Subcutaneous abdominal adipose tissue (tissue), 5 donors: ENCODE measurements at regions not wholly inside any gene's neighbourhood (a gene's known extent, or its start where the extent isn't known, plus 50 kb on each side); places are given as distances from the start of the nearest gene placed in this dataset.

Experiments
- H3K27ac ChIP-seq: one replicate; pipeline ENCODE4 v1.7.0; 2013; ENCODE audit warnings: low read depth, mild to moderate bottlenecking, inconsistent platforms, low read length, moderate library complexity
- H3K27me3 ChIP-seq, 5 donors: one replicate each; pipeline ENCODE4 v1.7.0; 2013; ENCODE audit warnings: low read length in 5 of 5, inconsistent platforms in 1 of 5; ENCODE audit not compliant: control insufficient read depth in 5 of 5, insufficient read depth in 4 of 5
- H3K36me3 ChIP-seq, 5 donors: one replicate each; pipeline ENCODE4 v1.7.0; 2013; ENCODE audit warnings: low read length in 5 of 5; ENCODE audit not compliant: control insufficient read depth in 5 of 5, insufficient read depth in 5 of 5
- H3K4me1 ChIP-seq, 5 donors: one replicate each; pipeline ENCODE4 v1.7.0; 2013; ENCODE audit warnings: low read length in 5 of 5, mild to moderate bottlenecking in 3 of 5, moderate library complexity in 1 of 5; ENCODE audit not compliant: control insufficient read depth in 5 of 5, insufficient read depth in 5 of 5
- H3K4me3 ChIP-seq, 5 donors: one replicate each; pipeline ENCODE4 v1.7.0; 2013; ENCODE audit warnings: low read length in 5 of 5, low read depth in 1 of 5
- H3K9ac ChIP-seq, 5 donors: one replicate each; pipeline ENCODE4 v1.7.0; 2013; ENCODE audit warnings: low read length in 5 of 5, mild to moderate bottlenecking in 4 of 5, moderate library complexity in 3 of 5
- H3K9me3 ChIP-seq, 5 donors: one replicate each; pipeline ENCODE4 v1.7.0; 2013; ENCODE audit warnings: low read length in 5 of 5; ENCODE audit not compliant: control insufficient read depth in 5 of 5
- donor health status: healthy.
- donor health status: healthy.
- donor health status: healthy.
- donor health status: healthy.
- donor health status: healthy.

DNA sequence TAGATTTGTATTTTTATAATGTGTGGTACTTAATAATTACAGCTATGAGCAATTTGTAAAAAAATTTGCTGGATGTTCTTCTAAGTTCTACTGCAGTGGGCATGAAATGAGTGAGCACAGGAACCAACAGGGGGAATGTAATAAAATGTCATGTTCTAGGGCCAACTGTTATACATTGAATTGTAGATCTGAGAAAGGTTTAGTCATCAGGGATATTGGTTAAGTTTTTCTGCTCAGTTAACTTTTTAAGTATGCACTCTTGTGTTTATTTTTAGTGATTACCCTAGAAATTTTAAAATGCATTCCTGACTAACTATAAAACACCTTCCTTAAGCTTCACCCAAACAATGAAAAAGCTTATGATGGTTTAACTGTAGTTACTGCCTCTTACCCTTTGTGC, 101.8 kb downstream of the CAND1 start:
- Histone ChIP-seq H3K9me3 (no peaks in the 10 kb centered on the region), H3K27ac (no peak overlapping the region), H3K4me1 (no peaks in the 10 kb centered on the region), H3K9ac (no peak overlapping the region), H3K27me3 (no peaks in the 10 kb centered on the region), H3K4me3 (no peak overlapping the region), H3K36me3 (no peaks in the 10 kb centered on the region)

DNA sequence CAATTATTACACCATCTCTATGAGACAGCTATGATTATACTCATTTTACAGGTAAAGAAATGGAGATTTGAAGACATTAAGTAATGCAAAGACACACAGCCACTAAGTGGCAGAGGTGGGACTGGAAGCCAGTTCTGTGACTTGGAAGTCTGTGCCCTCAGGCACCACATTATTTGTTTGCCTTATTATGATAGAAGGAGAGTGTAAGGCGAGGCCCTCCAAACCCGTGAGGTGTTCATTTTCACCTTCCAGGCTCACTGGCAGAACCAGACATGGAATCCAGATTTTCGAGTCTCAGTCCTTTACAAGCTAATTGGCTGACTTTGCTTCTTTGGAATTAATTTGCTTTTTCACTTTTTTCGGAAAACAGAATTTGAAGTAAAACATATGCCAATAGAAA, 107.9 kb downstream of the CAND1 start:
- Histone ChIP-seq H3K36me3 (no peaks in the 10 kb centered on the region), H3K4me3 (no peak overlapping the region), H3K4me1 (no peaks in the 10 kb centered on the region), H3K9ac (no peak overlapping the region), H3K27me3 (no peaks in the 10 kb centered on the region), H3K27ac (no peak overlapping the region), H3K9me3 (peaks cover 0 to 4% (median 0%) of the 10 kb centered on the region in 5 donors)

DNA sequence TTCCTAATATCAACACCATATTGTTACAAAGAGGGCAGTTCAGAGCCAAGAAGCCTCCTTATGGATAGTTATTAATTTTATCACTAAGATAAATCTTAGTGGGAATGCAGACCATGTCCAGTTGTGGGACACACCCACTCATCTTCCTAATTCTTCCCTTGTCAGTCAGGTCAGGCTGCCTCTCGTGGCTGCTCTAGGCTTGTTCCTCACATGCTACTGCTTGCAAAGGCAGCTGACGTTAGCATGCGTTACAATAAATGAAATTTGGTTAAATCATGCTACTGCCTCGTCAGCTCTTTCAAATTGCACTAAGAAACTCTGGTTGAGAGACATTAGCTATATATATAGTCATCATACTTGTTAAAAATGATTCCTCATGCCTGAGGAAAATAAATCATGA, 108.4 kb downstream of the CAND1 start:
- Histone ChIP-seq H3K9ac (no peak overlapping the region), H3K4me3 (no peak overlapping the region), H3K27me3 (no peaks in the 10 kb centered on the region), H3K9me3 (peaks cover 0 to 4% (median 0%) of the 10 kb centered on the region in 5 donors), H3K36me3 (no peaks in the 10 kb centered on the region), H3K4me1 (no peaks in the 10 kb centered on the region), H3K27ac (no peak overlapping the region)

GRCh38 chr12:67382241-67382871, 113.2 kb downstream of the CAND1 start:
- Histone ChIP-seq H3K27ac (no peak overlapping the region), H3K9me3 (peaks cover 0 to 4% (median 0%) of the 10 kb centered on the region in 5 donors), H3K4me1 (no peaks in the 10 kb centered on the region), H3K27me3 (no peaks in the 10 kb centered on the region), H3K36me3 (no peaks in the 10 kb centered on the region), H3K9ac (no peak overlapping the region), H3K4me3 (no peak overlapping the region)

- H3K27ac ChIP-seq: no peak overlapping the region
- H3K27me3 ChIP-seq: no peaks in the 10 kb centered on the region
- no peaks in the 10 kb centered on the region for H3K9me3 ChIP-seq
- no peak overlapping the region for H3K9ac ChIP-seq
- no peak overlapping the region for H3K4me3 ChIP-seq
- peaks cover 0 to 8% (median 0%) of the 10 kb centered on the region in 5 donors for H3K4me1 ChIP-seq
- no peaks in the 10 kb centered on the region for H3K36me3 ChIP-seq
Measured at GRCh38 chr12:67386869-67387565, 117.9 kb downstream of the CAND1 start.

GRCh38 chr12:67388331-67389138, 119.4 kb downstream of the CAND1 start:
- Histone ChIP-seq H3K27ac (no peak overlapping the region), H3K4me1 (peaks cover 0 to 8% (median 0%) of the 10 kb centered on the region in 5 donors), H3K9me3 (no peaks in the 10 kb centered on the region), H3K27me3 (no peaks in the 10 kb centered on the region), H3K36me3 (no peaks in the 10 kb centered on the region), H3K9ac (no peak overlapping the region), H3K4me3 (no peak overlapping the region)

DNA sequence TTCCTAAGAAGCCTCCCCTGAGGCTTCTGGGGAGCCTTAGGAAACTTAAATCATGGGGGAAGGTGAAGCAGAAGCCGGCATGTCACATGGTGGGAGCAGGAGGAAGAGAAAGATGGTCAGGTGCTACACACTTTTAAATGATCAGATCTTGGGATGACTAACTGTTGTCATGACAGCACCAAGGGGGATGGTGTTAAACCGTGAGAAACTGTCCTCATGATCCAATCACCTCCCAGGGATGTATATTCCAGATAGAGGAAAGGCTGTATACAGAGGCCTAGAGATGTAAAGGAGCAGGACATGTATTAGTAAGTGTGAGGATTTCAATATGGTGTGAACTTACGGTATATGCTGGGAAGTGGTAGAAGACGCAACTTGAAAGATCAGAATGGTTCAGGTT, 121.1 kb downstream of the CAND1 start:
- Histone ChIP-seq H3K4me1 (peaks cover 0 to 16% (median 6%) of the 10 kb centered on the region in 5 donors), H3K4me3 (no peak overlapping the region), H3K36me3 (no peaks in the 10 kb centered on the region), H3K27me3 (no peaks in the 10 kb centered on the region), H3K27ac (no peak overlapping the region), H3K9ac (no peak overlapping the region), H3K9me3 (no peaks in the 10 kb centered on the region)

- no peak overlapping the region for H3K27ac ChIP-seq
- H3K4me1 ChIP-seq: peaks cover 0 to 16% (median 6%) of the 10 kb centered on the region in 5 donors
- no peak overlapping the region for H3K4me3 ChIP-seq
- H3K9me3 ChIP-seq: no peaks in the 10 kb centered on the region
- H3K36me3 ChIP-seq: no peaks in the 10 kb centered on the region
- H3K9ac ChIP-seq: no peak overlapping the region
- H3K27me3 ChIP-seq: no peaks in the 10 kb centered on the region
Measured at GRCh38 chr12:67391034-67391433, 121.9 kb downstream of the CAND1 start.

DNA sequence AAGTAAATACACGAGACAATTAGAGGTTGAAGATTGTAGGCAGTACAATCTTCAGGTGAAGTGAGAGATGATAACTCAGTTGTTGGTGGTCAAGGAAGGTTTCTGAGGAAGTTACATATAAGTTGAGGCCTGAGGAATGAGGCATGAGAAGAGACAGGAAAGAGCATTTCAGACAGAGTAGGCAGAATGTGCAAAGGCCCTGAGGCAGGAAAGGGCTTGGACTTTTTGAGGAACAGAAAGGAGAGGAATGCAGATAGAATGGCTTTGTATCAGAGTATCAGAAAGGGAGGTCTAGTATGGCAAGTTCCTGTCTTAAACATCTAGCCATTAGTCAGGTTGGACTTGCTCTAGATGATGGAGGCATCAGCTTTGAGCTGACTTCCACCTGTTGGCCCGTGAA, 122.5 kb downstream of the CAND1 start:
- Histone ChIP-seq H3K27me3 (no peaks in the 10 kb centered on the region), H3K4me3 (no peak overlapping the region), H3K27ac (no peak overlapping the region), H3K36me3 (no peaks in the 10 kb centered on the region), H3K4me1 (peaks cover 0 to 16% (median 6%) of the 10 kb centered on the region in 5 donors), H3K9me3 (no peaks in the 10 kb centered on the region), H3K9ac (no peak overlapping the region)

GRCh38 chr12:67394550-67394949, 125.4 kb downstream of the CAND1 start:
- peaks cover 0 to 16% (median 6%) of the 10 kb centered on the region in 5 donors for H3K4me1 ChIP-seq
- no peak overlapping the region for H3K27ac ChIP-seq
- peaks cover 0 to 6% (median 0%) of the 10 kb centered on the region in 5 donors for H3K27me3 ChIP-seq
- H3K9ac ChIP-seq: no peak overlapping the region
- H3K36me3 ChIP-seq: no peaks in the 10 kb centered on the region
- H3K4me3 ChIP-seq: no peak overlapping the region
- H3K9me3 ChIP-seq: no peaks in the 10 kb centered on the region
